ENCODE measurements at regions not wholly inside any gene's neighbourhood (a gene's known extent, or its start where the extent isn't known, plus 50 kb on each side); places are given as distances from the start of the nearest gene placed in this dataset.

DNA sequence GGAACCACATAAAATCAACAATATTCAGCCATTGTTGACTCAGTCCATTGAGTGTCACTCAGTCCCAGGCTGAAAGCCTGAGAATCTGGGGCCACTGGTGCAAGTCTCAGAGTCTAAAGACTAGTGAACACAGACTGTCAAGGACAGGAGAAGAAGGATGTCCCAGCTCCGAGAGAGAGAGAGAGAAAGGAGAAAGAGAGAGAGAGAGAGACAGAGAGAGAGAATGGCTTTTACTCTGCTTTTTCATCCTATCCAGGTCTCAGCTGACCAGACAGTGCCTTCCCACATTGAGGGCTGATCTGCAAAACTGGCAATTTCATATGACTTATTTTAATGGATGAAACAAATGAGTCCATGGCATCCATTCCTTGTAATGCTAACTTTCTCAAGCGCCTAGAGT lies 984.1 kb downstream of the UQCRFS1 start:
- no peak for TF ChIP-seq MYC (IDR thresholded peaks at IDR 0.05; ENCODE audit: borderline replicate concordance, low read length)
- TF ChIP-seq, protein P1, sequence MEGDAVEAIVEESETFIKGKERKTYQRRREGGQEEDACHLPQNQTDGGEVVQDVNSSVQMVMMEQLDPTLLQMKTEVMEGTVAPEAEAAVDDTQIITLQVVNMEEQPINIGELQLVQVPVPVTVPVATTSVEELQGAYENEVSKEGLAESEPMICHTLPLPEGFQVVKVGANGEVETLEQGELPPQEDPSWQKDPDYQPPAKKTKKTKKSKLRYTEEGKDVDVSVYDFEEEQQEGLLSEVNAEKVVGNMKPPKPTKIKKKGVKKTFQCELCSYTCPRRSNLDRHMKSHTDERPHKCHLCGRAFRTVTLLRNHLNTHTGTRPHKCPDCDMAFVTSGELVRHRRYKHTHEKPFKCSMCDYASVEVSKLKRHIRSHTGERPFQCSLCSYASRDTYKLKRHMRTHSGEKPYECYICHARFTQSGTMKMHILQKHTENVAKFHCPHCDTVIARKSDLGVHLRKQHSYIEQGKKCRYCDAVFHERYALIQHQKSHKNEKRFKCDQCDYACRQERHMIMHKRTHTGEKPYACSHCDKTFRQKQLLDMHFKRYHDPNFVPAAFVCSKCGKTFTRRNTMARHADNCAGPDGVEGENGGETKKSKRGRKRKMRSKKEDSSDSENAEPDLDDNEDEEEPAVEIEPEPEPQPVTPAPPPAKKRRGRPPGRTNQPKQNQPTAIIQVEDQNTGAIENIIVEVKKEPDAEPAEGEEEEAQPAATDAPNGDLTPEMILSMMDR (IDR thresholded peaks at IDR 0.05) = no peak
- TF ChIP-seq RCOR1 (IDR thresholded peaks at IDR 0.05; ENCODE audit: low read depth, low read length) = no peak
- TF ChIP-seq MAFK (IDR thresholded peaks at IDR 0.05; ENCODE audit: partially characterized antibody) = no peak
- TF ChIP-seq, protein P2, sequence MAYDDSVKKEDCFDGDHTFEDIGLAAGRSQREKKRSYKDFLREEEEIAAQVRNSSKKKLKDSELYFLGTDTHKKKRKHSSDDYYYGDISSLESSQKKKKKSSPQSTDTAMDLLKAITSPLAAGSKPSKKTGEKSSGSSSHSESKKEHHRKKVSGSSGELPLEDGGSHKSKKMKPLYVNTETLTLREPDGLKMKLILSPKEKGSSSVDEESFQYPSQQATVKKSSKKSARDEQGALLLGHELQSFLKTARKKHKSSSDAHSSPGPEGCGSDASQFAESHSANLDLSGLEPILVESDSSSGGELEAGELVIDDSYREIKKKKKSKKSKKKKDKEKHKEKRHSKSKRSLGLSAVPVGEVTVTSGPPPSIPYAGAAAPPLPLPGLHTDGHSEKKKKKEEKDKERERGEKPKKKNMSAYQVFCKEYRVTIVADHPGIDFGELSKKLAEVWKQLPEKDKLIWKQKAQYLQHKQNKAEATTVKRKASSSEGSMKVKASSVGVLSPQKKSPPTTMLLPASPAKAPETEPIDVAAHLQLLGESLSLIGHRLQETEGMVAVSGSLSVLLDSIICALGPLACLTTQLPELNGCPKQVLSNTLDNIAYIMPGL (CRISPR knock-in tag; IDR thresholded peaks at IDR 0.05; ENCODE audit: borderline replicate concordance) = no peak
- no peak for TF ChIP-seq ZSCAN20 (CRISPR knock-in tag; IDR thresholded peaks at IDR 0.05)
- TF ChIP-seq CBX2 (IDR thresholded peaks at IDR 0.05; ENCODE audit: borderline replicate concordance, low read depth) = no peak
- no peak for TF ChIP-seq ZNF302 (CRISPR knock-in tag; IDR thresholded peaks at IDR 0.05)
- TF ChIP-seq CHD2 (IDR thresholded peaks at IDR 0.05; ENCODE audit: low read length, partially characterized antibody) = no peak
- TF ChIP-seq POLR2A (IDR thresholded peaks at IDR 0.05; ENCODE audit: low read length) = no peak
- TF ChIP-seq BHLHE40 (IDR thresholded peaks at IDR 0.05; ENCODE audit: low read depth, low read length) = no peak
- TF ChIP-seq, protein P3, sequence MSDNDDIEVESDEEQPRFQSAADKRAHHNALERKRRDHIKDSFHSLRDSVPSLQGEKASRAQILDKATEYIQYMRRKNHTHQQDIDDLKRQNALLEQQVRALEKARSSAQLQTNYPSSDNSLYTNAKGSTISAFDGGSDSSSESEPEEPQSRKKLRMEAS (IDR thresholded peaks at IDR 0.05) = no peak
- TF ChIP-seq, protein P4, sequence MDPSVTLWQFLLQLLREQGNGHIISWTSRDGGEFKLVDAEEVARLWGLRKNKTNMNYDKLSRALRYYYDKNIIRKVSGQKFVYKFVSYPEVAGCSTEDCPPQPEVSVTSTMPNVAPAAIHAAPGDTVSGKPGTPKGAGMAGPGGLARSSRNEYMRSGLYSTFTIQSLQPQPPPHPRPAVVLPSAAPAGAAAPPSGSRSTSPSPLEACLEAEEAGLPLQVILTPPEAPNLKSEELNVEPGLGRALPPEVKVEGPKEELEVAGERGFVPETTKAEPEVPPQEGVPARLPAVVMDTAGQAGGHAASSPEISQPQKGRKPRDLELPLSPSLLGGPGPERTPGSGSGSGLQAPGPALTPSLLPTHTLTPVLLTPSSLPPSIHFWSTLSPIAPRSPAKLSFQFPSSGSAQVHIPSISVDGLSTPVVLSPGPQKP (IDR thresholded peaks at IDR 0.05; ENCODE audit: low read depth, low read length) = no peak

Data from A549 (cell line).